A673 (cell line): ENCODE measurements at regions not wholly inside any gene's neighbourhood (a gene's known extent, or its start where the extent isn't known, plus 50 kb on each side); places are given as distances from the start of the nearest gene placed in this dataset.

Experiments
- EZH2 ChIP-seq: fragments of 200-600 bp; sonication (generic); IDR thresholded peaks from 2 replicates; pipeline ENCODE4 v1.6.1; 2017; ENCODE audit warnings: borderline replicate concordance, low read depth, mild to moderate bottlenecking, mixed read lengths, antibody characterized with exemption, low read length; ENCODE audit not compliant: poor library complexity, severe bottlenecking
- TF ChIP-seq, protein P1 (sequence below): fragments of 300-800, 200-600 bp; sonication (generic); conservative IDR thresholded peaks from 2 replicates; pipeline ENCODE4 v1.5.1; 2017; ENCODE audit warnings: low read depth, mild to moderate bottlenecking, antibody characterized with exemption, low read length, moderate library complexity, mixed read lengths

DNA sequence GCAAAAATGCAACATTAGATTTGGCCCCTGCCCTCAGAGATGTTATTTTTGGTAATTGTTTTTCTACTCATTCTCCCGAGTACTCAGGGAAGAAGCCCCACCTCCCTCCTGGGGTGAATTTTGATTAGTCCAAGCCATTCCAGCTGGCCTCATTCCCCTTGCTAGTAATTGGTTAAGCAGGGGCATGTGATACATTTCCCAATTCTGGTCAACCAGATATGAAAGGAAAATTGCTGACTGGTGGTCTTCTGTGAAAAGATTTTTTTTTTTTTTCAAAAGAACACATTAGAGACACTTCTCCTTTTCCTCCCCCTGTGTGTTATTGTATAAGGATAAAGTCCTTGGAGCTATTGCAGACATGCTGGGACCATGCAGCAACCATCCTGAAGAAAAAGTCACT, 71.1 kb upstream of the AKT3 start:
- TF ChIP-seq, protein P1, sequence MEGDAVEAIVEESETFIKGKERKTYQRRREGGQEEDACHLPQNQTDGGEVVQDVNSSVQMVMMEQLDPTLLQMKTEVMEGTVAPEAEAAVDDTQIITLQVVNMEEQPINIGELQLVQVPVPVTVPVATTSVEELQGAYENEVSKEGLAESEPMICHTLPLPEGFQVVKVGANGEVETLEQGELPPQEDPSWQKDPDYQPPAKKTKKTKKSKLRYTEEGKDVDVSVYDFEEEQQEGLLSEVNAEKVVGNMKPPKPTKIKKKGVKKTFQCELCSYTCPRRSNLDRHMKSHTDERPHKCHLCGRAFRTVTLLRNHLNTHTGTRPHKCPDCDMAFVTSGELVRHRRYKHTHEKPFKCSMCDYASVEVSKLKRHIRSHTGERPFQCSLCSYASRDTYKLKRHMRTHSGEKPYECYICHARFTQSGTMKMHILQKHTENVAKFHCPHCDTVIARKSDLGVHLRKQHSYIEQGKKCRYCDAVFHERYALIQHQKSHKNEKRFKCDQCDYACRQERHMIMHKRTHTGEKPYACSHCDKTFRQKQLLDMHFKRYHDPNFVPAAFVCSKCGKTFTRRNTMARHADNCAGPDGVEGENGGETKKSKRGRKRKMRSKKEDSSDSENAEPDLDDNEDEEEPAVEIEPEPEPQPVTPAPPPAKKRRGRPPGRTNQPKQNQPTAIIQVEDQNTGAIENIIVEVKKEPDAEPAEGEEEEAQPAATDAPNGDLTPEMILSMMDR, result no peak
- no peak for TF ChIP-seq EZH2
